Activated CD4-positive, alpha-beta T cell treated with anti-CD3 and anti-CD28 coated beads for 4 hours (primary cell): ENCODE measurements at regions not wholly inside any gene's neighbourhood (a gene's known extent, or its start where the extent isn't known, plus 50 kb on each side); places are given as distances from the start of the nearest gene placed in this dataset.

Experiments
- DNase-seq, 2 donors: peaks; one replicate each; pipeline ENCODE4 v3.0.0-alpha.2; 2020

DNA sequence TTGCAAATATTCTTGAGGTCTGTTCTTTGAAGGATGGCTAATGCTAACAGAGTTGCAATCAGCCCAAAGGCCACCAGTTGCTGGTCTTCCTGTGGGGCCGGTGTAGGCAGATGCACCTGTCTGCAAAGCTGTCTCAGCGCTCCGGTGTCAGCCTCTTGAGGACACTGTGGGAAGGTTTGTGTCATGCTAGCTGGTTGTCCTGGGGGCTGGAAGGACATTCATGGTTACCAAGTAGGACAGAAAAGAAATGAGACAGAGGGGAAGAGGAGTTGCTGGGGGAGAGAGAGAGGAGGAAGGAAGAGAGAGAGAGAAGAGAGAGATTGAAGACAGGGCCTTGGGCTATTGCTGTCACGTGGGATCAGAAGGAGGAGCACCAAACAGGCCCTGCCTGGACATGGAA lies 639.6 kb upstream of the HS6ST1 start:
- no peak for DNase-seq

DNA sequence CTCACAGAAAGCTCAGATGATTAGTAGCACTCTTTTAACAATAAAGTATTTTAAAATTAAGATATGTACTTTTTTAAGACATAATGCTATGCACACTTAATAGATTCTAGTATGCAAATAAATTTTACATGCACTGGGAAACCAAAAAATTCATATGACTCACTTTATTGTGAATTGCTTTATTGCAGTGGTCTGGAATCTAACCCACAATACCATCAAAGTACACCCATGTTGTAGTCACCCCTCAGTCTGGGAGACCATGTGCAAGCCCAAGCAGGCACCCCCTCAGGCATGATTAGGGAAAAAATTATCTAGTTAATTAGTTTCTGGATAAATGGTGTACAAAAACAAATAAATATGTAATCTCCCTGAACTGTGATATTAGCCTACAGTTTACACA lies 649.0 kb upstream of the HS6ST1 start:
- no peak for DNase-seq

DNA sequence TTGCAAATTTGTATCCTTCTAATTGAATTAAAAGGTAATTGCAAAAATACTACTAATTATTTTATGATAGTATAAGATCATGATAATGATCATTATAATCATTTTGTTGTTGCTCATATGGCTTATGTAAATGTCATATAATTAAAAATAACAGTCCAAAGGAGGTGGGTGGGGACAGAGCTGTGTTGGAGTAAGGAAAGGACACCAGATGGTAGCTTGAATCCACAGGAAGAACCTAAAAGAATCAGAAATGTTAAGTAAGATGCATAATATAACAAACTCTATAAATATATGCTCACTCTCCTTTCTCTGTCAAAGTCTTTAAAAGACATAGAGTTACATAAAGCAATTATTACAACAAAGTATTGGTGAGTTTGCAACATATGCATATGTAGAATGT lies 650.7 kb upstream of the HS6ST1 start:
- DNase-seq = no peak

DNA sequence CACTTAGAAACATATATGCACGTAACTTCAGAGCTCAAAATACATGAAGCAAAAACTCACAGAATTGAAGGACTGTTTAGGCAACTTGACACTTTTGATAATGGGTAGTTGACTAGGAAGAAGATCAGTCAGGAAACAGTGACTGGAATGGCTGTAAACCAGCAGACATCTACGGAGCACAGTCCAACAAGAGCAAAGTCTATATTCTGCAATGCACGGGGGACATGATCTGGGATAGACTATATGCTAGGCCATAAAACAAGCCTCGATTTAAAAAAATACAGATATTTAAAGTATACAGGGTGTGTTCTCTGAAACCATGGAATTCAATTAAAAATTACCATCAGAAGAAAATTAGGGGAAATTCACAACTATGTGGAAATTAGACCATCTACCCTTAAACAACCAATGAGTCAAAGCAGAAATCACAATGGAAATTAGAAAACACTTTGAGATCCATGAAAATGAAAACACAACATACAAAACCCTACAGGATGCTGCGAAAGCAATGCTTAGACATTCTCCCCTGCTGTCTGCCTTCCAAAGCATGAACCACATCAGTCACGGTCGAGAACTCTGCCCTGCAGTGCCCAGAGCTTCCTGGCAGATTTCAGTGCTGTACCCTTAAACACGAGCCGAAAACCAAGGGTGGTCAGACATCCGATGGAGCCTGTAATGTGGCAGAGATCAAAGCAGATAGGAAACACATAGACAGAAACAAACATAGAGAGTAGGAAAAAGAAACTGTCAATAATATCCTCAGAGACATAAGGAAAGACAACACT lies 651.9 kb upstream of the HS6ST1 start:
- DNase-seq = no peak

DNA sequence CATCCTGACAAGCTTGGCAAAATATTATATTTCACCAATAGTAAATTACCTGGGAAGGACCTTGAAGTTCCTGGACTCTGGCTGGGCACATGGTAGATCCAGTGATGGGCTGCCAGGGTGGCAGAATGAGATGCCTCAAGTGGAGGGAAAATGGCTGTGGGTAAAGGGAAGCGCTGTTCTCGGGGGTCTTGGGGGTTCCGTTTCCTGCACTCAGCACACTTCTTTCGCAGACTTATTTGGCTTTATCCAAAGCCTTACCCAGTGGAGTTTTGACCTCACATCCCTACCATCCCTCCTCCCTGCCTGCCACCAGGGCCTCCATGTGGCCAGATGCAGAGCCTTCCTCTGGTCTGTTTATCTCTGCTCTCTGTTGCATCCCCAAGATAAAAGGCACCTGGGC lies 654.9 kb upstream of the HS6ST1 start:
- no peak for DNase-seq

DNA sequence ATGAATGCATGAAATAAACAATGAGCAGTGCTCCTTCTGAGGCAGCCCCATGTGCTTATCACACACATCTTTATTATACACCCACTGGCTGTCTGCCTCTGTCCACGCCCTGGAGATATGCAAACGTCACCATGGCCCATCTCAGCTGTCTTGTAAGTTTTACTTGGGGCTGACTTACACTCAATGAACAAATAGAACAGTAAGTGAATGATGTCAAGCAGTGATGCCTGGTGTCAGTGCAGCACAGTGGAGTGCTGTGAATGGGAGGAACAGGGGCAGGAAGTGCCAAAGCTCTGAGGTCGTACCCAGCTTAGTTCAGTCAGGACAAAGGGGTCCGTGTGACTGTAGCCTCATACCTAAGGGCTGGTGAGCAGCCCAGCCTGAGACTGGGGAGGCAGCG lies 659.5 kb upstream of the HS6ST1 start:
- no peak for DNase-seq

DNA sequence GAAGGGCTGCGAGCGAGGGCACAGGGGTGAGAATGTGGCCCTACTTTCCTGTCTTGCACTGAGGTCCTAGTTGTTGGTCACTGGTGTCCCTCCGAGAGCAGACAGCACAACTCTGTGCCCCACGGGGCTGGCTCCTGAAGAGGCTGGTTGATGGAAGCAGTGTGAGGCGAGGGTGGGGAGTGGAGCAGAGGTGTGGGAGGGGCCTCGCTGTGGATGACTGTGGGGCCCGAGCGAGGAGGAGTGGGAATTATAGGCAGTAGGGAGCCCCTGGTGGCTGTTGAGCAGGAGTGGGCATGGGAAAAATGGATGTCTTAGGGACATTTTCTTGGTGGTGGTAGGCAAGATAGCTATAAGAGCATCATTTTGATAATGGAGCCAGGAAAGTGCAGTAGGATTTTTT lies 660.5 kb upstream of the HS6ST1 start:
- DNase-seq = no peak

DNA sequence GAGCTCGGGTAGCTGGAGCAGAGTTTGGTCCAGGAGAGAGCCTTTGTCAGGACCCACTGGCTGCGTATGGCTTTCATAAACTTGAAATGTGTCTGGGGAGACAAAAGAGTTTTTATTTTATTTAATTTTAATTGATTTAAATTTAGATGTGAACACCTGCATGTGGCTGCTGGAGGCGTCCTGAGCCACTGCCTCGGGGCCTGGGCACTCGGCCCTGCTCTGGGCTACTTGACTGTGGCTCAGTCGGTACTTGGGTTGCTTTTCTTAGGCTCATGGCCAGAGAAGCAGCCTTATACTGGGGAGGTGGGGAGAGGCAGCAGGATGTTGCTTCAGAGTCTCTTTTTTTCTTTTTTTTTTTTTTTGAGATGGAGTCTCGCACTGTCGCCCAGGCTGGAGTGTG lies 661.8 kb upstream of the HS6ST1 start:
- no peak for DNase-seq

DNA sequence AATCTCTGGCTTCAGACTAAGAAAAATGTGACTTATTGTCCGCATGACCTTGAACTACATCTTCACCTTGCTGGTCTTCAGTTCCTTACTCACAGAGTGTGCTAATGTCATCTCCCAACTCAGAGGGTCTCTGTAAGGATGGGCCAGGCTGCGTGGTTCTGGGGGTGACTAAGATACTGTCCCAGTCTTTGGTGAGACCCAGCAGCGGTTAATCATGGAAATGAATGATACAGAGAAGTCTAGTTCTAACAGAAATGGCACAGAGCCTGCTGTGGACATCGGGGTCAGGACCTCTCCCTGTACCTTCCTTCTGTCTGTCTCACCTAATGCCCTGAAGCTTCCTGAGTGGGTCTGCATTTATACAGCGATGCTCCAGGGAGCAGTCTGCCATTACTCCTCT lies 662.7 kb upstream of the HS6ST1 start:
- no peak for DNase-seq

DNA sequence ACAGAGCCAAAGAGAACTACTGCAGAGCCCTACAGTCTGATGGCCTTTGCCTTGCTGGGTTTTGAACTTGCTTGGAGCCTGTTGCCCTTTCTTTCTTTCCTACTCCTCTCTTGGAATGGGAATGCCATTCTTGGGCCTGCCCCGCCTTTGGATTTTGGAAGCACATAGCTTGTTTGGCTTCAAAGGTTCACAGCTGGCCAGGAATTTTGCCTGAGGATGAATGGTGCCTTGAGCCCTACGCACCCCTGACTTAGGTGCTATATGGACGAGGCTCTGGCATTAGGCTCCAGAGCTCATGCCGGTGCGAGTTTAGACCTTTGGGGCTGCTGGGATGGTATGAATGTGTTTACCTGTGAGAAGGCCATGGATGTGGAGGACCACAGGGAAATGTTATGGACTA lies 663.3 kb upstream of the HS6ST1 start:
- no peak for DNase-seq

DNA sequence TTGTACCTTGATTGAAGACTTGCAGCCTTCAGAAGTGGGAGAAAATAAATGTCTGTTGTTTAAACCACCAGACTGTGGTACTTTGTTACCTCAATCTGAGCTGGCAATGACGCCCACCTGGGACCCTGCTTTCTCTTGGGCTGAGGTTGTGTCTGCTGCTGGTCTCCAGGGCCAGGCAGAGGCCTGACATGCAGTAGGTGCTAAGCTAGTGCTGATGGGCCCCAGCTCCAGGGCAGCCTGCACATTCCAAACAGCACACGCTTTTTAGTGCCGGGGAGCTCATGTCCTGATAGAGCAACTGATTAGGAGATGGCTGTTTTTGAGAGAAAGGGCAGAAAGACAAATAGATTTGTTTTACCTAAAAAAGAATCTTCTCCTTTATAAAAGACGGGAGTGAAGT lies 664.0 kb upstream of the HS6ST1 start:
- DNase-seq = no peak

DNA sequence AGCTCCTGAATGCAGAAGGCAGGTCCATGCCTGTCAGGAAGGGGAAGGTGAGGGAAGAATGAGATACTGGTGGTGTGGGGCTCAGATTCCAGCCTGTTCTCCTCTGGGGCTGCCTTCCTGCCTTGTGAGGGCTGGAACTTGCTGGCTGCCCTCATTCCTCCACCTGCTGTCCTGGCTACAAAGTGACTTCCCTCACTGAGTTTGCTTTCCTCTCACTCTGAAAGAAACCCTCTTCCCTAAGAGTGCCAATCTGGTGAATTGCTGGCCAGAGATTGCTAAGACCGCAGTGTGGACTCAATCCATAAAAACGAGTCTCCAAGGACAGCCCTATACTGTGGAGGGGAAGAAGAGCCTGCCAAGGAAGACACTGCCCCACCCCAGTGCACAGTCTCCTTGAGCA lies 664.4 kb upstream of the HS6ST1 start:
- no peak for DNase-seq

DNA sequence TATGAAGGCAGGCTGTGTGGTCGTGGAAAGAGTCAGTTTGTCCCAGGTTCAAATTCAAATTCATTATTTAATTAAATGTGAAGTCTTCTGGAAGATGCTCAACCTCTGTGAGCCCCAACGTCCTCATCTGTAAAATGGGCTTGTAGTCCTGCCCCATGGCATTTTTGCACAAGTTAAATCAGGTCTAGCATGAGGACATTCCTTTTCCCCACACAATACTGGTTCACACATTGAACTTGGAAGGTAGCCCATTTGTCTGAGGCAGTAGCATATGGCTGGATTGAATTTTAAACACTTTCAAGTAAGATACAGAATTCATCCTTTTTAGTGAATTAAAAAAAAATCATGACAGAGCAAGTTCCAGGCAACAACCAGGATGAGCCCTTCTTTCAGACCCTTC lies 665.4 kb upstream of the HS6ST1 start:
- no peak for DNase-seq

DNA sequence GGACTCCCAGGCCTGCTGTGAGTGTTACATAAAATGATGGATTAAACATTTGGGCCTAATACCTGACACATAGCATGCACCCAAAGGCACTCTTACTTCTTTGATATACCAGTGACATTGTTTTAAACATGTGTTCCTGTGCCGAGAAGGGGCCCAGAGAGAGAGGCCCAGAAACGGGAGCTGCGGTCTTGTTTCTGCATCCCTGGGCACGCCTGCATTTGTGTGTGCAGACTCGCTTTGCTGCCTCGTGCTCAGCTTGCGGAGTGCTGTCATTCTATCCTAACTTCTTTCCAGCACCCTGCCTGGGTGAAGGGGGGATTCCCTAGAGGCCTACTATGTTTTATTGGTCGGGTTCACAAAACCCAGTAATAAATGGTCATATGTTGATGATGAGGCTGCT lies 666.2 kb upstream of the HS6ST1 start:
- DNase-seq = no peak

DNA sequence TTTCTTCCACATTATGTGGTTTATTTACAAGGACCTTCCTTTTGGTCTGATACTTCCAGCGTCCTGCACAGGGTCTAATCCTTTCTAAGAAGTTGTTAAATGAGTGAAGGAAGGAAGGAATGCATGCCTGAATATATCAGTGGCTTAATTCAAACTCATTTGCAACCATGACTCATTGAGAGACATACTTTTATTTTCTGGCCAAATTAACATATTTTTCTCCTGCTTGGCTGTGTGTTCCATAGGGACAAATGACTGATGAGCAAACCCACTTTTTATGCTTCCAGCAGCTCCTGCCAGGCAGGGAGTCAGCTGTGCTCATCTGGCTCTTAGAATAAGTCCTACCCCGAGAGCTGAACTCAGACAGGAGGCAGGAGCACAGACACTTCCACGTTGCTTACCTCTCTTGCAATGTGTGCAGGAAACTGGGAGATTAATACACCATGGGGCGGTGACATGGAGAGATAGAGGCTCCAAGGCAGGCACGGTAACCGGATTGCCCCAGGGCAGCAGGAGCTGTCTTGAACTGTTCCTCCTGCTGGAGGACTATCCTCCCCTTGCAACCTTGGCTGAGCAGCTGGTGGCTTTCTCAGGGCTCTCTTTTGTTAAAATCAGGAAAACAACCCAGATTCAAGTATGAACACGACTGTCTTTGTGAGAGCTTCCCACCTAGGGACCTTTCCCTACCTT lies 667.5 kb upstream of the HS6ST1 start:
- no peak for DNase-seq

DNA sequence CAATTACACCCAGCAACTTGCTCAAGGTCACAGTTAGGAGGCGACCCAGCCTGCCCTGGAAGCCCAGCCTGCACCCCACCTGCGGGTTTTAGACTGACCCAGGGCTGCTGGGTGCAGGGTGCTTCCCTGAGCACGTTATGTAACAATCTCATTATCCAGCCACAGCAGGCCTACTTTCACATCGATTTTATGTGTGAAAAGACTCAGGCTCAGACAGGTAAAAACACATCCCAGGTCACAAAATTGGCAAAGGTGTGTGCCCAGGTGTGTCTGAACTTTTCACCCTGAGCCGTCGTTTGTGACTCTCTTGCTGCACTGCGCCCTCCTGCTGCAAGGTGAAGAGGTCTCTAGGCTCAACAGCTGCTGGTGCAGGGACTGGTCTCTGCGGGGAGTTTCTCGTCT lies 668.2 kb upstream of the HS6ST1 start:
- DNase-seq = no peak

DNA sequence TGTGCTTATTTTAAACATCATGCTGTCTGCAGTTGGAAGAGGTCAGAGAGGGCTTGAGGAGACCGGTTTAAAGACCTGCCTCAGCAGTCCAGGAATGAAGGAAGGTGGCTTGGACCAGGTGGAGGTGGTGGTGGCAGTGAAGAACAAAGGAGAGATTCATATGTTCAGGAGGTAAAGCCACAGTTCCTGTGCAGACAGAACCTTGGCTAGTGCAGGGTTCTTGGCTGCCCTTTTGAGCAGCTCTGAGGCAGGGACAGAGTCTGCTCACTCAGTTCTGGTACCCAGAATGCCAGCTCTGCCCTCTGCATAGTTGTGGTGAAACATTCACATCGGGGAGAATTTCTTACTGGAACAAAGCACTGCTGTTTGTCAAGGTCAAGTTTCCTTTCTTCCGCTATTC lies 669.7 kb upstream of the HS6ST1 start:
- DNase-seq = no peak

DNA sequence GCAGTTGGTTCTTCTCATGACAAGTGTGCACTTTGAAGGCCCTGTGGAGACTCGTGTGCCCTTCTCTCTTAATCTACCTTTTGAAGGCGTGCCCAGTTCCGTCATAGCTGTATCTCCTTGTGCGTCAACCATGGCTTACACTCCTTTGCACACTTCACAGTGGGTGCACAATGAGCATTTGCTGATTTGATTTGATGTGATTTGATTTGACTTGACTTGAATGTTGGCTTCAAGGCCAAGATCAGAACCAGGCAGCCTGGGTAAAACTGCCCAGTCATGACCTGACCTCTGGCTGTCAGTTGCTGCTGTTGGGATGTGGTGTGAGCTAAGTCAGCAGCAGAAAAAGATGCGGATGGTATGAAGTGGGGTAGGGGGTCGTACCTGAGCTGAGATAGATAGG lies 670.3 kb upstream of the HS6ST1 start:
- DNase-seq = no peak

DNA sequence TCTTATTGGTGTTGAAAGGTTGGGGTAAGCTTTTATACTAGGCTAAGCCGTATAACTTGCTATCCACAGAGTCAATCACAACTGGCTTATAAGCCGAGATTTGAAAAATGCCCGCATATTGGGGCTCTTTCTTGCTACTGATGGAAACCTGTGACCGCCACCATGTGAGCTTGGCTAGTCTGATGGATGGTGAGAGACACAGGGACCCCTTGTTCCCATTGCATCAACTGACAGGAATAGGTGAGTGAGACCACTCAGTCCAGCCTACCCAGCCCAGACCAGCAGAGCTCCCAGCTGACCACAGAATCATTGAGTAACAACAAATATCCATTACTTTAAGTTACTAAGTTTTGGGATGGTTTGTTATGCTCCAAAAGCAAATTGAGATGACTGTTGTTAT lies 676.4 kb upstream of the HS6ST1 start:
- no peak for DNase-seq

DNA sequence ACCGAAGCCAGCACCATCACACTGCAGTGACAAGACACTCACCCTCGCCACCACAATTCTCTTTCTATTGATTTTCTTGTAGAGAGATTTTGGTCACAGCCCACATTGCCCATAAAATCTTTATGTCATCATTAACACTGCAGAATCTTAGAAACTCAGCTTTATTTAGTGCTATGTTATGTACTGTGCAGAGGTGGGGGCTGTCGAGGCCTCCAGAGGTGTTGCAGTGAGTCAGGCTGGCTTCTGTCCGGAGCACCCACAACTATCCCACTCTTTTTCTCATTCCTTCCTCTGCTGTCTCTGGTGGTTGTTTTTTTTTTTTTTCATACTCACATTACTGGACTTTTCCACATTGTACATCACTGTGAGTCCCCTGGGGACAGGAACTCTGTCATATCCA lies 677.4 kb upstream of the HS6ST1 start:
- no peak for DNase-seq

DNA sequence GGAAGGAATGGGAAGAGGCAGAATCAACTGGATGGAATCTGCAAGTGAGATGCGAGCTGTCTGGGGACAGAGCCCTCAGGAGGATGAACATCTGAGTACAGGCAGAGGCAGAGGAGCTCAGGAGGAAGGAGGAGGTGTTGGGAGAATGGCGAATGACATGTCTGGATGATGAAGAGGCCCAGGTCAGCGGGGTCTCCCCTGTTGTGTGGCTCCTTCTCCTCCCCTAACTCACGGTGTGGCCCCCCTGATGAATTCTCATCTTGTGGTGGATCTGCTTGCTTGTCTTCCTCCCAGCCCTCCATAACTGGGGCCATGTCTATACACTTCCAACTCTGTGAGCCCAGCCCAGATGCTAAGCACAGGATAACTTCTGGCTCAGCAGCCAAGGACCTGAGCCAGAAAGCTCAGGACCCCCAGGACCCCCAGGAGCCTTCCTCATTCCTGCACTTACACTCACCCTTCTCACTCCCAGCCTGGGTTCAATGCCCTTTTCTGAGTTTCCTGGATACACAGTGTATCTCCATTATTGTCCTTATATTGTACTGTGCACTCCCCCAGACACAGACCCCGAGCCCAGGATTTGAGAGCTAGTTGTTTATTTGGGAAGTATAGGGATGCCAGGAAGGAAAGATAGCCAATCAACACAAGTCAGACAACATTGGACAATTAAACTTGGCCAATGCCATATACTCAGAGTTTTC lies 678.6 kb upstream of the HS6ST1 start:
- no peak for DNase-seq

DNA sequence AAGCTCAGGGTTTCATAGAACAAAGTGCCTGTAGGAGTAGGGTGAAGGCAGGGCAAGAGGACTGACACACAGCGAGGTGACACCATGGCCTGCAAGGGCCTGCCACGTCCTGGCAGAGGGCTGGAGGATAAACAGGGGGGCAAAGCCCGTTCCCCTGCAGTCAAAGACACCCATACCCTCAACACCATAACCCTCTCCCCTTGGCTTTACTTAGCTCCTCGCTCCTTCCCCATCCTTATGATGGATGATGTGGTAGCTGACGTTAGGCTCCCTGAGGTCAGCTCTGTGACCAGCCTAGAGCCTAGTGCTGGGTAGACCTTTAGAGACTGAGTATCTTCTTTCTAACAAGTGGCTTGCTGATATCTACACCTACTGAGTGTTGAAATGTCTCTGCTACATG lies 683.3 kb upstream of the HS6ST1 start:
- no peak for DNase-seq

DNA sequence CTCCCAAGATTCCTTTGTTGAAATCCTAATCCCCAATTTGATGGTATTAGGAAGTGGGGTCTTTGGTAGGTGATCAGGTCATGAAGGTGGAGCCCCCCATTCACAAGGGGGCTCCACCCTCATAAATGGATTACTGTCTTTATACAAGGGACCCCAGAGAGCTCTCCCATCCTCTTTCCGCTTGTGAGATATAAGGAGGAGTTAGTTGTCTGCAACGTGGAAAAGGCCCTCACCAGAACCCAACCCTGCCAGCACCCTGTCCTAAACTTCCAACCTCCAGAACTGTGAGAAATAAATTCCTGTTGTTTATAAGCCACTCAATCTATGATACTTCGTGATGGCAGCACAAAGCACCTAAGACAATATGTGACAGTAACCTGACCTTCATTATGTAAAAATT lies 684.1 kb upstream of the HS6ST1 start:
- no peak for DNase-seq

DNA sequence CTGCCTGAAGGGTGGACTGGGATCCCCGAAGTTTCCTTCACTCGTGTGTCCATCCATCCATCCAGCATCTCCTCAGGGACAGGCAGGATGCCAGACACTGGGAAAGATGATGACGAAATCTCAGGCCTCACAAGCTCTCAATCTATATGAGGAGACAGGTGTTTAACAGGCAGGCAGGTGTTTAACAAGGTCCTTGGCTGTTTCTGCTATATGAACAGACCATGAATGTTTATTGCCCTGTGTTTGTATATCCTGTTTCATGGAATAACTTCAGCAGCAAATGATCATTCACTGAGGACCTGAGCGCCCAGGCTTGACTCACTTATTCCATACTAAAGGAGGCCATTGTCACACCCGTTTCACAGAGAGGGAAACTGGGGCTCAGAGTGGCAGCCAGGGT lies 685.8 kb upstream of the HS6ST1 start:
- DNase-seq = no peak
